ENCODE measurements at regions not wholly inside any gene's neighbourhood (a gene's known extent, or its start where the extent isn't known, plus 50 kb on each side); places are given as distances from the start of the nearest gene placed in this dataset.

- TF ChIP-seq GATA2 (IDR thresholded peaks at IDR 0.05; ENCODE audit: low read depth, low read length) (no peak), GATA3 (IDR thresholded peaks at IDR 0.05; ENCODE audit: low read depth, low read length) (no peak)
Measured at GRCh38 chr15:69874321-69874720, 223.4 kb downstream of the TLE3 start.
